ENCODE measurements at regions not wholly inside any gene's neighbourhood (a gene's known extent, or its start where the extent isn't known, plus 50 kb on each side); places are given as distances from the start of the nearest gene placed in this dataset.

GRCh38 chr11:116465056-116465455 lies 307.7 kb downstream of the BUD13 start:
- no peak for DNase-seq (ENCODE audit: low read depth)
- no peak overlapping the region for H3K4me3 ChIP-seq (ENCODE audit: control insufficient read depth, low read depth, low read length)
- TF ChIP-seq CTCF (conservative IDR thresholded peaks at IDR 0.05; ENCODE audit: control insufficient read depth, insufficient read depth, low read depth, low read length), result no peak

GRCh38 chr11:116461789-116462188 lies 311.0 kb downstream of the BUD13 start:
- H3K4me3 ChIP-seq (ENCODE audit: control insufficient read depth, low read depth, low read length), result no peak overlapping the region
- TF ChIP-seq CTCF (conservative IDR thresholded peaks at IDR 0.05; ENCODE audit: control insufficient read depth, insufficient read depth, low read depth, low read length), result no peak
- DNase-seq (ENCODE audit: low read depth), result no peak

- TF ChIP-seq CTCF (conservative IDR thresholded peaks at IDR 0.05; ENCODE audit: control insufficient read depth, insufficient read depth, low read depth, low read length), result no peak
- no peak for DNase-seq (ENCODE audit: low read depth)
- H3K4me3 ChIP-seq (ENCODE audit: control insufficient read depth, low read depth, low read length), result no peak overlapping the region
Observed at GRCh38 chr11:116460156-116460920, 312.4 kb downstream of the BUD13 start.

- no peak for DNase-seq (ENCODE audit: low read depth)
- no peak overlapping the region for H3K4me3 ChIP-seq (ENCODE audit: control insufficient read depth, low read depth, low read length)
- TF ChIP-seq CTCF (conservative IDR thresholded peaks at IDR 0.05; ENCODE audit: control insufficient read depth, insufficient read depth, low read depth, low read length), result no peak
Observed at GRCh38 chr11:116459185-116460045, 313.4 kb downstream of the BUD13 start.

GRCh38 chr11:116458546-116458945 lies 314.2 kb downstream of the BUD13 start:
- H3K4me3 ChIP-seq (ENCODE audit: control insufficient read depth, low read depth, low read length), result no peak overlapping the region
- no peak for TF ChIP-seq CTCF (conservative IDR thresholded peaks at IDR 0.05; ENCODE audit: control insufficient read depth, insufficient read depth, low read depth, low read length)

GRCh38 chr11:116457336-116458007 lies 315.3 kb downstream of the BUD13 start:
- no peak for TF ChIP-seq CTCF (conservative IDR thresholded peaks at IDR 0.05; ENCODE audit: control insufficient read depth, insufficient read depth, low read depth, low read length)
- H3K4me3 ChIP-seq (ENCODE audit: control insufficient read depth, low read depth, low read length), result no peak overlapping the region
- no peak for DNase-seq (ENCODE audit: low read depth)

More at GRCh38 chr11:116458546-116458945, 314.2 kb downstream of the BUD13 start:
- DNase-seq (ENCODE audit: low read depth), result no peak

Data from fibroblast of mammary gland (primary cell).